ENCODE measurements at regions not wholly inside any gene's neighbourhood (a gene's known extent, or its start where the extent isn't known, plus 50 kb on each side); places are given as distances from the start of the nearest gene placed in this dataset.

GRCh38 chr5:143575286-143575685, 171.8 kb upstream of the NR3C1 start:
- H3K27ac ChIP-seq (replicated peaks), result no peak overlapping the region
- TF ChIP-seq SPI1 (IDR thresholded peaks at IDR 0.05; ENCODE audit: borderline replicate concordance, low read depth) (no peak), POLR2AphosphoS5 (IDR thresholded peaks at IDR 0.05; ENCODE audit: low read depth) (no peak), GABPA (IDR thresholded peaks at IDR 0.05; ENCODE audit: low read depth) (no peak), CTCF (IDR thresholded peaks at IDR 0.05; ENCODE audit: insufficient read depth, low read length) (no peak)
- TF ChIP-seq, protein P1, sequence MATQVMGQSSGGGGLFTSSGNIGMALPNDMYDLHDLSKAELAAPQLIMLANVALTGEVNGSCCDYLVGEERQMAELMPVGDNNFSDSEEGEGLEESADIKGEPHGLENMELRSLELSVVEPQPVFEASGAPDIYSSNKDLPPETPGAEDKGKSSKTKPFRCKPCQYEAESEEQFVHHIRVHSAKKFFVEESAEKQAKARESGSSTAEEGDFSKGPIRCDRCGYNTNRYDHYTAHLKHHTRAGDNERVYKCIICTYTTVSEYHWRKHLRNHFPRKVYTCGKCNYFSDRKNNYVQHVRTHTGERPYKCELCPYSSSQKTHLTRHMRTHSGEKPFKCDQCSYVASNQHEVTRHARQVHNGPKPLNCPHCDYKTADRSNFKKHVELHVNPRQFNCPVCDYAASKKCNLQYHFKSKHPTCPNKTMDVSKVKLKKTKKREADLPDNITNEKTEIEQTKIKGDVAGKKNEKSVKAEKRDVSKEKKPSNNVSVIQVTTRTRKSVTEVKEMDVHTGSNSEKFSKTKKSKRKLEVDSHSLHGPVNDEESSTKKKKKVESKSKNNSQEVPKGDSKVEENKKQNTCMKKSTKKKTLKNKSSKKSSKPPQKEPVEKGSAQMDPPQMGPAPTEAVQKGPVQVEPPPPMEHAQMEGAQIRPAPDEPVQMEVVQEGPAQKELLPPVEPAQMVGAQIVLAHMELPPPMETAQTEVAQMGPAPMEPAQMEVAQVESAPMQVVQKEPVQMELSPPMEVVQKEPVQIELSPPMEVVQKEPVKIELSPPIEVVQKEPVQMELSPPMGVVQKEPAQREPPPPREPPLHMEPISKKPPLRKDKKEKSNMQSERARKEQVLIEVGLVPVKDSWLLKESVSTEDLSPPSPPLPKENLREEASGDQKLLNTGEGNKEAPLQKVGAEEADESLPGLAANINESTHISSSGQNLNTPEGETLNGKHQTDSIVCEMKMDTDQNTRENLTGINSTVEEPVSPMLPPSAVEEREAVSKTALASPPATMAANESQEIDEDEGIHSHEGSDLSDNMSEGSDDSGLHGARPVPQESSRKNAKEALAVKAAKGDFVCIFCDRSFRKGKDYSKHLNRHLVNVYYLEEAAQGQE (IDR thresholded peaks at IDR 0.05; ENCODE audit: insufficient replicate concordance, low read depth), result no peak
- no peaks in the 10 kb centered on the region for H3K27me3 ChIP-seq (ENCODE audit: insufficient read depth, poor library complexity, severe bottlenecking)

GRCh38 chr5:143574236-143574635, 170.8 kb upstream of the NR3C1 start:
- TF ChIP-seq SPI1 (IDR thresholded peaks at IDR 0.05; ENCODE audit: borderline replicate concordance, low read depth), result no peak
- TF ChIP-seq GABPA (IDR thresholded peaks at IDR 0.05; ENCODE audit: low read depth), result no peak
- no peak for TF ChIP-seq CTCF (IDR thresholded peaks at IDR 0.05; ENCODE audit: insufficient read depth, low read length)
- TF ChIP-seq, protein P1 (IDR thresholded peaks at IDR 0.05; ENCODE audit: insufficient replicate concordance, low read depth), result no peak
- no peak for DNase-seq (ENCODE audit: low read depth in 1 of 2, low spot score in 1 of 2)
- Histone ChIP-seq H3K27ac (replicated peaks) (no peak overlapping the region), H3K4me3 (replicated peaks; ENCODE audit: insufficient read depth, low read length) (no peak overlapping the region), H3K27me3 (ENCODE audit: insufficient read depth, poor library complexity, severe bottlenecking) (no peaks in the 10 kb centered on the region)

More at GRCh38 chr5:143575286-143575685, 171.8 kb upstream of the NR3C1 start:
- no peak for DNase-seq (ENCODE audit: low read depth in 1 of 2, low spot score in 1 of 2)
- H3K4me3 ChIP-seq (replicated peaks; ENCODE audit: insufficient read depth, low read length), result no peak overlapping the region

DNA sequence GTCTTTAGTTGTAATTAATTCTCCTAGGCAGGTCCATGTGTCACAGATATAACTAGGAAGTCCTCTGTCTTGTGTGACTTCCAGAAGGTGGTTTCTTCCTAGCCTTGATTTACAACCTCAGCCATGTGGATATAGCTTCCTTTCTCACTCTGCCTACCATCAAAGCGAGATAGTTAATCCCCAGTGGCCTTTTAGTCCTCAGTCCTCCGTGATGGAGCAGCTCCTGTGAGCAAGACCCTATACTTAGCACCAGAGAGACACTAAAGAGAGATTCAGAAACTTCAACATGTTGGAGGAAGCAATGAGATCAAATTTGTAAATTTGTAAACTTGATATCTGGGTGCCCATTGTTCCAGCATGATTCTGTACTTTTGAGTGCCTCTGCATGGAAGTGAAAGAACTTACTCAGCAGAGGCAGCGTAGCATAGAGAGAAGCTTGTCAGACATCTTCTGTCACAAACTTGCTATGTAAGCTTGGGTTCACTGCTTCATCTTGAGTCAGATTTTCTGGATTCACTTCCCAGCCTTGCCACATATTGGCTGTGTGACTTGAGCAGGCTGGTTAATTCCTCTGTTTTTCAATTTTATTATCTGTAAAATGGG, 170.2 kb upstream of the NR3C1 start:
- no peak for TF ChIP-seq CTCF (IDR thresholded peaks at IDR 0.05; ENCODE audit: insufficient read depth, low read length)
- no peaks in the 10 kb centered on the region for H3K27me3 ChIP-seq (ENCODE audit: insufficient read depth, poor library complexity, severe bottlenecking)
- H3K4me3 ChIP-seq (replicated peaks; ENCODE audit: insufficient read depth, low read length), result no peak overlapping the region
- no peak overlapping the region for H3K27ac ChIP-seq (replicated peaks)
- DNase-seq (ENCODE audit: low read depth in 1 of 2, low spot score in 1 of 2), result no peak

GRCh38 chr5:143572671-143573070, 169.2 kb upstream of the NR3C1 start:
- no peak for TF ChIP-seq GABPA (IDR thresholded peaks at IDR 0.05; ENCODE audit: low read depth)
- TF ChIP-seq SPI1 (IDR thresholded peaks at IDR 0.05; ENCODE audit: borderline replicate concordance, low read depth), result no peak
- H3K27ac ChIP-seq (replicated peaks), result no peak overlapping the region

More at GRCh38 chr5:143572671-143573070, 169.2 kb upstream of the NR3C1 start:
- no peak for DNase-seq (ENCODE audit: low read depth in 1 of 2, low spot score in 1 of 2)
- Histone ChIP-seq H3K4me3 (replicated peaks; ENCODE audit: insufficient read depth, low read length) (no peak overlapping the region), H3K27me3 (ENCODE audit: insufficient read depth, poor library complexity, severe bottlenecking) (no peaks in the 10 kb centered on the region)

All from HL-60 (cell line).